Activated B cell treated with CpG ODN at 0.5 μM for 24 hours (primary cell): ENCODE measurements at regions not wholly inside any gene's neighbourhood (a gene's known extent, or its start where the extent isn't known, plus 50 kb on each side); places are given as distances from the start of the nearest gene placed in this dataset.

Experiments used
- ATAC-seq: fragments of 200-7000 bp; cut with Tn5 transposase; one replicate; pipeline ENCODE4 v1.10.0; 2021; ENCODE audit warnings: low read depth, mild to moderate bottlenecking, moderate library complexity
- CTCF ChIA-PET: fragments of 350-600 bp; sonication (Branson Sonifier 250); formaldehyde crosslinking; loops from one replicate; lab custom pipeline; 2021; ENCODE audit warnings: antibody characterized with exemption; lab: Charles Lee
- POLR2A ChIA-PET: fragments of 350-600 bp; sonication (Branson Sonifier 250); formaldehyde crosslinking; loops from one replicate; lab custom pipeline; 2021; ENCODE audit warnings: antibody characterized with exemption; lab: Charles Lee
- DNase-seq: peaks from one replicate; pipeline ENCODE4 v3.0.0; 2022
- H3K27ac Mint-ChIP-seq: one replicate; pipeline ENCODE4 v1.8.0; 2020; ENCODE audit warnings: mixed read lengths
- H3K27me3 Mint-ChIP-seq: one replicate; pipeline ENCODE4 v1.8.0; 2021; ENCODE audit warnings: mixed read lengths
- H3K36me3 Mint-ChIP-seq: one replicate; pipeline ENCODE4 v1.8.0; 2021; ENCODE audit warnings: low read depth, mixed read lengths
- H3K4me1 Mint-ChIP-seq: one replicate; pipeline ENCODE4 v1.8.0; 2021; ENCODE audit warnings: mixed read lengths
- H3K4me3 Mint-ChIP-seq: one replicate; pipeline ENCODE4 v1.8.0; 2020; ENCODE audit warnings: mild to moderate bottlenecking, mixed read lengths
- H3K9me3 Mint-ChIP-seq: one replicate; pipeline ENCODE4 v1.8.0; 2020; ENCODE audit warnings: mixed read lengths
- CTCF ChIP-seq: fragments of 200-600 bp; IDR thresholded peaks from one replicate; pipeline ENCODE4 v1.8.0; 2022; ENCODE audit warnings: antibody characterized with exemption, mild to moderate bottlenecking
- intact Hi-C: fragments of 100-400 bp; cut with micrococcal nuclease; formaldehyde crosslinking; loops from one replicate; pipeline ENCODE4 v1.15.1; 2024

- Mint-ChIP-seq H3K36me3 (no peaks in the 10 kb centered on the region), H3K27me3 (peaks cover 5% of the 10 kb centered on the region), H3K4me3 (no peak overlapping the region), H3K9me3 (no peaks in the 10 kb centered on the region), H3K4me1 (no peaks in the 10 kb centered on the region), H3K27ac (no peak overlapping the region)
- no peak for TF ChIP-seq CTCF
- no peak for DNase-seq
- intact Hi-C loops, result no loop called here
- ChIA-PET POLR2A (no interaction called here), CTCF (no interaction called here)
- no peak for ATAC-seq
Measured at GRCh38 chr1:233477359-233477758, 136.5 kb upstream of the KCNK1 start.

GRCh38 chr1:233478611-233479010 is 135.3 kb upstream of the KCNK1 start:
- CTCF ChIA-PET, result no interaction called here
- no peak for TF ChIP-seq CTCF
- no peak overlapping the region for H3K27ac Mint-ChIP-seq
- ATAC-seq (no peak), DNase-seq (no peak)
- H3K4me3 Mint-ChIP-seq, result no peak overlapping the region
- no peaks in the 10 kb centered on the region for H3K9me3 Mint-ChIP-seq
- POLR2A ChIA-PET, result no interaction called here
- H3K4me1 Mint-ChIP-seq, result no peaks in the 10 kb centered on the region
- H3K36me3 Mint-ChIP-seq, result no peaks in the 10 kb centered on the region
- H3K27me3 Mint-ChIP-seq, result peaks cover 2% of the 10 kb centered on the region
- intact Hi-C loops, result no loop called here

- intact Hi-C loops, result no loop called here
- ATAC-seq, result no peak
- CTCF ChIA-PET, result no interaction called here
- POLR2A ChIA-PET, result no interaction called here
- no peaks in the 10 kb centered on the region for H3K4me1 Mint-ChIP-seq
- DNase-seq, result no peak
- no peaks in the 10 kb centered on the region for H3K9me3 Mint-ChIP-seq
- no peak overlapping the region for H3K4me3 Mint-ChIP-seq
- H3K27ac Mint-ChIP-seq, result no peak overlapping the region
- H3K36me3 Mint-ChIP-seq, result no peaks in the 10 kb centered on the region
- no peak for TF ChIP-seq CTCF
- peaks cover 4% of the 10 kb centered on the region for H3K27me3 Mint-ChIP-seq
Measured at GRCh38 chr1:233479110-233479890, 134.6 kb upstream of the KCNK1 start.

GRCh38 chr1:233480198-233480597 is 133.7 kb upstream of the KCNK1 start:
- CTCF ChIA-PET, result no interaction called here
- TF ChIP-seq CTCF, result no peak

GRCh38 chr1:233482388-233482787 is 131.5 kb upstream of the KCNK1 start:
- Mint-ChIP-seq H3K9me3 (no peaks in the 10 kb centered on the region), H3K27ac (no peak overlapping the region), H3K4me3 (no peak overlapping the region), H3K4me1 (no peaks in the 10 kb centered on the region), H3K27me3 (peaks cover 11% of the 10 kb centered on the region), H3K36me3 (no peaks in the 10 kb centered on the region)
- ATAC-seq, result no peak
- DNase-seq, result no peak
- intact Hi-C loops, result no loop called here
- POLR2A ChIA-PET, result no interaction called here
- TF ChIP-seq CTCF, result no peak
- CTCF ChIA-PET, result no interaction called here

More at GRCh38 chr1:233480198-233480597, 133.7 kb upstream of the KCNK1 start:
- DNase-seq, result no peak
- POLR2A ChIA-PET, result no interaction called here
- Mint-ChIP-seq H3K9me3 (no peaks in the 10 kb centered on the region), H3K27me3 (peaks cover 4% of the 10 kb centered on the region), H3K4me1 (no peaks in the 10 kb centered on the region), H3K36me3 (no peaks in the 10 kb centered on the region), H3K27ac (no peak overlapping the region), H3K4me3 (no peak overlapping the region)
- intact Hi-C loops, result no loop called here
- no peak for ATAC-seq
